Gastrocnemius medialis (tissue), 4 donors: ENCODE measurements at regions not wholly inside any gene's neighbourhood (a gene's known extent, or its start where the extent isn't known, plus 50 kb on each side); places are given as distances from the start of the nearest gene placed in this dataset.
"Not testable (repeated sequence)": the region's sequence is repeated elsewhere in the genome, so short reads cannot be mapped to it uniquely, and the experiment has no call there.

Experiments used
- ATAC-seq, 2 donors: fragments of 150-250 bp; one replicate each; pipeline ENCODE4 v1.9.1; 2016
- DNase-seq, 2 donors: peaks; one replicate each; pipeline ENCODE4 v3.0.0-alpha.2; 2019
- H3K27ac ChIP-seq, 4 donors: fragments of 200-600 bp; sonication (generic); 1 replicate in 1 of 4; 2 replicates in 3 of 4; pipeline ENCODE4 v1.5.1; 2016 to 2018; ENCODE audit warnings: mild to moderate bottlenecking in 2 of 4, moderate library complexity in 1 of 4
- H3K27me3 ChIP-seq, 3 donors: fragments of 200-600 bp; sonication (generic) in 2 of 3; 1 replicate in 1 of 3; 2 replicates in 2 of 3; pipeline versions ENCODE4 v1.5.1 to v1.6.0; 2016 to 2019; ENCODE audit warnings: mild to moderate bottlenecking in 1 of 3, moderate library complexity in 1 of 3
- H3K36me3 ChIP-seq, 2 donors: fragments of 200-600 bp; sonication (generic) in 1 of 2; one replicate each; pipeline ENCODE4 v1.5.1; 2017 to 2018
- H3K4me1 ChIP-seq, 2 donors: fragments of 200-600 bp; sonication (generic) in 1 of 2; one replicate each; pipeline ENCODE4 v1.5.1; 2016 to 2017; ENCODE audit warnings: mild to moderate bottlenecking in 2 of 2
- H3K4me3 ChIP-seq, 4 donors: fragments of 200-600 bp; sonication (generic) in 3 of 4; 1 replicate in 1 of 4; 2 replicates in 3 of 4; pipeline ENCODE4 v1.5.1; 2016 to 2019; ENCODE audit warnings: mild to moderate bottlenecking in 2 of 4
- H3K9me3 ChIP-seq, 3 donors: fragments of 200-600 bp; sonication (generic) in 2 of 3; 1 replicate in 1 of 3; 2 replicates in 2 of 3; pipeline ENCODE4 v1.5.1; 2016 to 2019
- POLR2A ChIP-seq, 2 donors: fragments of 450-650 bp; IDR thresholded peaks; one replicate each; pipeline ENCODE4 v1.6.1; 2017; ENCODE audit warnings: antibody characterized with exemption in 2 of 2, mild to moderate bottlenecking in 2 of 2, moderate library complexity in 2 of 2
- in situ Hi-C, 4 donors: fragments of 200-750 bp; cut with MboI; loops; one replicate each; pipeline versions ENCODE4 v1.15.0 to v1.8.0; 2017; ENCODE audit warnings: low sequenced_read_pairs in 4 of 4
- intact Hi-C: fragments of 100-400 bp; cut with DNase I; formaldehyde crosslinking; loops from one replicate; pipeline ENCODE4 v1.15.1; 2023; ENCODE audit warnings: low total_unique reads
- TF ChIP-seq, protein P1 (sequence below), 5 experiments: fragments of 450-650 bp in 3 of 5; fragments of 200-600 bp in 2 of 5; sonication (generic) in 2 of 5; IDR thresholded peaks in 4 of 5; conservative IDR thresholded peaks in 1 of 5; 1 replicate in 4 of 5; 2 replicates in 1 of 5; pipeline ENCODE4 v1.5.1; 2016 to 2019; ENCODE audit warnings: antibody characterized with exemption in 5 of 5, mild to moderate bottlenecking in 3 of 5, moderate library complexity in 3 of 5

DNA sequence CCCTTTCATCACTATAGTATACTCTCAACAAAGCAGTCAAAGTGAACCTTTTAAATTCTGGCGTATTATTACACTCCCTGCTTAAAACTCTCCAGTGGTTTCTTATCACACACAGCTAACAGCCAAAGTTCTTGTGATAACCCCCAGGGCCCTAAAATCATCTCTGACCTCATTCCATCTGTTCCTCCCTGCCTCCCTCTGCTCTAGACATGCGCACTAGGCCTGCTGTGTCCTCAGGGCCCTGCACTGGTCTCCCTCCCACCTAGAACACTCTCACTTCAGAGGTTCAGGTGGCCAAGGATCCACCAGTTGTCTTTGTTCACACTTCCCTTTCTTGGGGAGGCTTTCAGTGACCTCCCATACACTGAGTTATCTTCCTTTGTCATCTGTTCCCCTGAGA, 603.4 kb downstream of the DSC3 start:
- DNase-seq (no peak), ATAC-seq (no peak)
- intact Hi-C loops = no loop called here
- no peaks in the 10 kb centered on the region for H3K4me1 ChIP-seq
- H3K4me3 ChIP-seq = no peak overlapping the region
- in situ Hi-C loops = no loop called here
- no peak overlapping the region for H3K27ac ChIP-seq
- TF ChIP-seq, protein P1, sequence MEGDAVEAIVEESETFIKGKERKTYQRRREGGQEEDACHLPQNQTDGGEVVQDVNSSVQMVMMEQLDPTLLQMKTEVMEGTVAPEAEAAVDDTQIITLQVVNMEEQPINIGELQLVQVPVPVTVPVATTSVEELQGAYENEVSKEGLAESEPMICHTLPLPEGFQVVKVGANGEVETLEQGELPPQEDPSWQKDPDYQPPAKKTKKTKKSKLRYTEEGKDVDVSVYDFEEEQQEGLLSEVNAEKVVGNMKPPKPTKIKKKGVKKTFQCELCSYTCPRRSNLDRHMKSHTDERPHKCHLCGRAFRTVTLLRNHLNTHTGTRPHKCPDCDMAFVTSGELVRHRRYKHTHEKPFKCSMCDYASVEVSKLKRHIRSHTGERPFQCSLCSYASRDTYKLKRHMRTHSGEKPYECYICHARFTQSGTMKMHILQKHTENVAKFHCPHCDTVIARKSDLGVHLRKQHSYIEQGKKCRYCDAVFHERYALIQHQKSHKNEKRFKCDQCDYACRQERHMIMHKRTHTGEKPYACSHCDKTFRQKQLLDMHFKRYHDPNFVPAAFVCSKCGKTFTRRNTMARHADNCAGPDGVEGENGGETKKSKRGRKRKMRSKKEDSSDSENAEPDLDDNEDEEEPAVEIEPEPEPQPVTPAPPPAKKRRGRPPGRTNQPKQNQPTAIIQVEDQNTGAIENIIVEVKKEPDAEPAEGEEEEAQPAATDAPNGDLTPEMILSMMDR (IDR thresholded peaks at IDR 0.05 in 4 of 5, conservative IDR thresholded peaks at IDR 0.05 in 1 of 5) = no peak
- TF ChIP-seq POLR2A (IDR thresholded peaks at IDR 0.05) = no peak
- H3K9me3 ChIP-seq = no peaks in the 10 kb centered on the region
- H3K36me3 ChIP-seq = no peaks in the 10 kb centered on the region
- no peaks in the 10 kb centered on the region for H3K27me3 ChIP-seq

DNA sequence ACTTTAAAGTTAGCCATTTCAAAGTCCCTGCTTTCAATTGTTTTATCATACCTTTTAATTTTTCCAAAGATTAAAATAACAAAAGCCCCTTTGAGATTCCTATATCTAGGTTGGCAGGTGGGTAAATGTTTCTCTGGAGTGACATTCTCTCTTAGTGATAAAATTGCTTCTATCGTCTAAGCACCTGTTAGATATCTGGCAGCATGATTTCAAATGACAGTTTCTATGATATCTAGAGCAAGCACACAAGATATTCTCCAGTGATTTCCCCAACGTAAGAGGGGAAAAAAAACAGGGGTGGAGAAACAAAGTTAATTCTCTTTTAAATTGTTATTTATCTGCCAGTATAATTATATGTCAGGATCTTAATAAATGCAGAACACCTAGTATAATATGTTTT, 610.2 kb downstream of the DSC3 start:
- in situ Hi-C loops (no loop called here), intact Hi-C loops (no loop called here)
- no peak overlapping the region for H3K27ac ChIP-seq

DNA sequence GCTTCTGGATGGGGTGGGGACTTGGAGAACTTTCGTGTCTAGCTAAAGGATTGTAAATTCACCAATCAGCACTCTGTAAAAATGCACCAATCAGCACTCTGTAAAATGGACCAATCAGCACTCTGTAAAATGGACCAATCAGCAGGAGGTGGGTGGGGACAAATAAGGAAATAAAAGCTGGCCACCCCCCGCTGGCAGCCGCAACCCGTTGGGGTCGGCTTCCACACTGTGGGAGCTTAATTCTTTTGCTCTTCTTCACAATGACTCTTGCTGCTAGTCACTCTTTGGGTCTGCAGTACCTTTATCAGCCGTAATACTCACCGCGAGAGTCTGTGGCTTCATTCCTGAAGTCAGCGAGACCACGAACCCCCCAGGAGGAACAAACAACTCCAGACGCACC, 623.1 kb downstream of the DSC3 start:
- H3K27ac ChIP-seq, H3K4me3 ChIP-seq, DNase-seq, H3K27me3 ChIP-seq, intact Hi-C loops, ATAC-seq, H3K9me3 ChIP-seq, H3K4me1 ChIP-seq, H3K36me3 ChIP-seq: not testable (repeated sequence)
- in situ Hi-C loops = loop anchor here in 1 of 4 donors (25.0 kb wide), 1 partner anchor 118 kb away; no protein-coding TSS in a partner anchor

More for the DNA sequence above, 610.2 kb downstream of the DSC3 start:
- no peak for ATAC-seq
- DNase-seq = no peak
- Histone ChIP-seq H3K4me3 (no peak overlapping the region), H3K9me3 (no peaks in the 10 kb centered on the region), H3K27me3 (no peaks in the 10 kb centered on the region), H3K36me3 (no peaks in the 10 kb centered on the region), H3K4me1 (no peaks in the 10 kb centered on the region)
- TF ChIP-seq, protein P1 (IDR thresholded peaks at IDR 0.05 in 4 of 5, conservative IDR thresholded peaks at IDR 0.05 in 1 of 5) = no peak
- no peak for TF ChIP-seq POLR2A (IDR thresholded peaks at IDR 0.05)

DNA sequence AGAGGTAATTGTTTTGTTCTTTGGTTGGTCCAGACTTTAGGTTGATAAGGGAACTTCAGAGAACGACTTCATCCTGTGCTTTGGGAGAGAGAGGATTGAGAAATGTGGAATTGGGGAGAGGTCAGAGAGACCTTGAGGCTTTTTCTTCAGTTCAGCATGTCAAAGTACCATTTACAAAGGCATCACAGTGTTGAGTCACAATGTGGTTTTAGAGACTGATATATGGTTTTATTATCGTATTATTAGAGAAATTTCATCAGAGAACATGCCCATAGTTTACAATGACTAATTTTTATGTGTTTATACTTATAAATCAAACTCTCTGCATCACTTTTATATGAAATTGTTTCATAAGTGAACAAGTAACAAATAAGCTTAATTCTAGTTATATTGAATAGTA, 626.6 kb downstream of the DSC3 start:
- no peak for ATAC-seq
- no peak for DNase-seq
- H3K4me3 ChIP-seq = no peak overlapping the region
- in situ Hi-C loops (loop anchor here in 1 of 4 donors (25.0 kb wide), 1 partner anchor 121 kb away; no protein-coding TSS in a partner anchor), intact Hi-C loops (no loop called here)
- H3K27me3 ChIP-seq = no peaks in the 10 kb centered on the region
- H3K36me3 ChIP-seq = no peaks in the 10 kb centered on the region
- H3K4me1 ChIP-seq = no peaks in the 10 kb centered on the region
- no peaks in the 10 kb centered on the region for H3K9me3 ChIP-seq
- TF ChIP-seq, protein P1 (IDR thresholded peaks at IDR 0.05 in 4 of 5, conservative IDR thresholded peaks at IDR 0.05 in 1 of 5) = no peak
- no peak for TF ChIP-seq POLR2A (IDR thresholded peaks at IDR 0.05)
- no peak overlapping the region for H3K27ac ChIP-seq

DNA sequence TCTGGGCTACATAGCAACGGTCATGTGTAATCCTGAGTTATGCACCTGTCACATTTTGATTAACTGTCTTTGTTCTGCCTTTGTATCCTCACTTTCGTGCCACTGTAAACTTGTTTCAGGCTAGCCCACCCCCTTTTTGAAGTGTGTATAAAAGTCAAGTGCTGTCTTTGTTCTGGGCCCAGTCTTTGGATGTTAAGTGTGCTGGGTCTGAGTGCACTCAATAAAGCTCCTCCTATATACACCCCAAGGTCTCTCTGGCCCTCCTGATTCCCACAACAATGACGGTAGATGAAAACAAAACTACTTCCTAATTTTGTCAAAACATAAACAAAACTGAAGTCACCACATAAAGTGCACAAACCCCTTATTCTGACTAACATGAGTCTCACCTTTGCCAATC, 633.4 kb downstream of the DSC3 start:
- TF ChIP-seq, protein P1 (IDR thresholded peaks at IDR 0.05 in 4 of 5, conservative IDR thresholded peaks at IDR 0.05 in 1 of 5) = no peak
- no peak for TF ChIP-seq POLR2A (IDR thresholded peaks at IDR 0.05)
- Histone ChIP-seq H3K36me3 (no peaks in the 10 kb centered on the region), H3K4me3 (no peak overlapping the region), H3K9me3 (no peaks in the 10 kb centered on the region), H3K27ac (no peak overlapping the region), H3K4me1 (no peaks in the 10 kb centered on the region), H3K27me3 (no peaks in the 10 kb centered on the region)
- in situ Hi-C loops = loop anchor here in 1 of 4 donors (25.0 kb wide), 1 partner anchor 128 kb away; no protein-coding TSS in a partner anchor
- DNase-seq (no peak), ATAC-seq (no peak)
- intact Hi-C loops = no loop called here
